H1 (cell line): ENCODE measurements at regions not wholly inside any gene's neighbourhood (a gene's known extent, or its start where the extent isn't known, plus 50 kb on each side); places are given as distances from the start of the nearest gene placed in this dataset.
"Not testable (repeated sequence)": the region's sequence is repeated elsewhere in the genome, so short reads cannot be mapped to it uniquely, and the experiment has no call there.

ENCODE experiments used
- CTCF ChIA-PET: fragments of 300-600 bp; sonication (Branson Sonifier 250); formaldehyde crosslinking; loops from one replicate; lab custom pipeline; 2021; ENCODE audit not compliant: partially characterized antibody; lab: Charles Lee
- POLR2A ChIA-PET: fragments of 300-600 bp; sonication (Branson Sonifier 250); formaldehyde crosslinking; loops from one replicate; lab custom pipeline; 2021; ENCODE audit warnings: inconsistent platforms; ENCODE audit not compliant: partially characterized antibody; lab: Charles Lee
- DNase-seq, 2 experiments: peaks; one replicate each; pipeline versions ENCODE4 v3.0.0 to v3.0.0-alpha.2; 2010 to 2022; ENCODE audit warnings: low spot score in 2 of 2, low read depth in 1 of 2, mixed read lengths in 1 of 2
- FAIRE-seq: peaks from 2 replicates; lab custom pipeline; 2011; peaks lifted over from hg19 to GRCh38; lab: Jason Lieb, UNC
- H2AFZ ChIP-seq: 2 replicates; pipeline ENCODE4 v1.8.1; 2012; ENCODE audit warnings: low read length, inconsistent platforms
- H2AK5ac ChIP-seq: 2 replicates; pipeline ENCODE4 v1.6.1; 2013; ENCODE audit warnings: low read depth, low read length
- H2BK120ac ChIP-seq: replicated peaks from 2 replicates; pipeline ENCODE3; 2013; ENCODE audit warnings: low read depth, low read length, inconsistent platforms
- H2BK12ac ChIP-seq: 2 replicates; pipeline ENCODE4 v1.6.1; 2013; ENCODE audit warnings: low read depth, low read length
- H2BK15ac ChIP-seq: 2 replicates; pipeline ENCODE4 v1.6.1; 2013; ENCODE audit warnings: low read length
- H2BK20ac ChIP-seq: 2 replicates; pipeline ENCODE4 v1.6.1; 2013; ENCODE audit warnings: low read length
- H2BK5ac ChIP-seq: 2 replicates; pipeline ENCODE4 v1.6.1; 2013; ENCODE audit warnings: low read depth, low read length
- H3K14ac ChIP-seq: 2 replicates; pipeline ENCODE4 v1.6.1; 2013; ENCODE audit warnings: inconsistent platforms; ENCODE audit not compliant: insufficient read length
- H3K18ac ChIP-seq: 2 replicates; pipeline ENCODE4 v1.6.1; 2013; ENCODE audit warnings: low read length; ENCODE audit errors: extremely low read depth
- H3K23ac ChIP-seq: 2 replicates; pipeline ENCODE4 v1.6.1; 2013; ENCODE audit warnings: inconsistent platforms; ENCODE audit not compliant: insufficient read length
- H3K23me2 ChIP-seq: 2 replicates; pipeline ENCODE4 v1.6.1; 2013; ENCODE audit warnings: low read depth, low read length
- H3K27ac ChIP-seq: 2 replicates; pipeline ENCODE4 v1.6.1; 2011; ENCODE audit warnings: low read depth, low read length, inconsistent platforms
- H3K27me3 ChIP-seq, 4 experiments: replicated peaks in 1 of 4; 1 replicate in 1 of 4; 2 replicates in 3 of 4; pipeline versions ENCODE4 v1.6.1 to v1.8.1; 2011 to 2013; ENCODE audit warnings: low read length in 3 of 4, mild to moderate bottlenecking in 3 of 4, inconsistent platforms in 2 of 4, mixed read lengths in 2 of 4, moderate library complexity in 1 of 4; ENCODE audit not compliant: control insufficient read depth in 3 of 4, insufficient read depth in 3 of 4; ENCODE audit errors: extremely low read depth in 1 of 4
- H3K36me3 ChIP-seq, 4 experiments: 2 replicates each; pipeline versions ENCODE4 v1.6.1 to v1.8.1; 2011 to 2013; ENCODE audit warnings: mild to moderate bottlenecking in 4 of 4, low read length in 3 of 4, moderate library complexity in 2 of 4, control low read depth in 1 of 4, inconsistent platforms in 1 of 4; ENCODE audit not compliant: insufficient read depth in 4 of 4, control insufficient read depth in 2 of 4
- H3K4ac ChIP-seq: replicated peaks from 2 replicates; pipeline ENCODE3; 2013; ENCODE audit warnings: low read length, low read depth, mixed read lengths, inconsistent platforms; ENCODE audit not compliant: insufficient read length
- H3K4me1 ChIP-seq, 4 experiments: replicated peaks in 1 of 4; 1 replicate in 1 of 4; 2 replicates in 3 of 4; pipeline versions ENCODE4 v1.6.1 to v1.8.1; 2011 to 2013; ENCODE audit warnings: low read length in 3 of 4, inconsistent platforms in 2 of 4, mixed read lengths in 1 of 4; ENCODE audit not compliant: insufficient read depth in 4 of 4, control insufficient read depth in 3 of 4
- H3K4me2 ChIP-seq, 2 experiments: 2 replicates each; pipeline versions ENCODE4 v1.6.1 to v1.8.1; 2011 to 2013; ENCODE audit warnings: low read depth in 2 of 2, low read length in 2 of 2, control low read depth in 1 of 2, inconsistent platforms in 1 of 2, mild to moderate bottlenecking in 1 of 2; ENCODE audit not compliant: insufficient read depth in 1 of 2
- H3K4me3 ChIP-seq, 4 experiments: fragments of 200-600, 300-600 bp in 1 of 4; sonication (generic), shearing (Covaris generic), sonication (Bioruptor Twin) in 1 of 4; 2 replicates each; pipeline versions ENCODE4 v1.5.1 to v1.8.1; 2011 to 2016; ENCODE audit warnings: low read length in 4 of 4, low read depth in 3 of 4, control low read depth in 2 of 4, inconsistent platforms in 2 of 4, mild to moderate bottlenecking in 2 of 4, mixed read lengths in 1 of 4, moderate library complexity in 1 of 4; ENCODE audit not compliant: insufficient read depth in 2 of 4; ENCODE audit errors: extremely low read depth in 1 of 4
- H3K56ac ChIP-seq: replicated peaks from 2 replicates; pipeline ENCODE3; 2013; ENCODE audit warnings: low read depth, mild to moderate bottlenecking, mixed read lengths, low read length, inconsistent platforms; ENCODE audit not compliant: insufficient read length
- H3K79me1 ChIP-seq: 2 replicates; pipeline ENCODE4 v1.6.1; 2013; ENCODE audit warnings: low read depth, low read length, control low read depth
- H3K79me2 ChIP-seq, 2 experiments: 2 replicates each; pipeline versions ENCODE4 v1.6.1 to v1.8.1; 2012 to 2013; ENCODE audit warnings: low read length in 2 of 2, mild to moderate bottlenecking in 2 of 2, inconsistent platforms in 1 of 2; ENCODE audit not compliant: insufficient read depth in 2 of 2, control insufficient read depth in 1 of 2
- H3K9ac ChIP-seq, 4 experiments: replicated peaks in 1 of 4; 1 replicate in 1 of 4; 2 replicates in 3 of 4; pipeline versions ENCODE4 v1.6.1 to v1.8.1; 2011 to 2013; ENCODE audit warnings: low read depth in 3 of 4, low read length in 3 of 4, control low read depth in 2 of 4, mild to moderate bottlenecking in 2 of 4, moderate library complexity in 2 of 4, inconsistent platforms in 1 of 4; ENCODE audit errors: extremely low read depth in 1 of 4
- H3K9me3 ChIP-seq, 2 experiments: 2 replicates each; pipeline versions ENCODE4 v1.6.1 to v1.8.1; 2012 to 2013; ENCODE audit warnings: mild to moderate bottlenecking in 2 of 2, moderate library complexity in 2 of 2, control low read depth in 1 of 2, inconsistent platforms in 1 of 2, low read depth in 1 of 2, low read length in 1 of 2, mixed read lengths in 1 of 2; ENCODE audit not compliant: insufficient read depth in 2 of 2
- H4K20me1 ChIP-seq, 2 experiments: replicated peaks in 1 of 2; 2 replicates each; pipeline versions ENCODE3 to v1.8.1; 2011 to 2013; ENCODE audit warnings: inconsistent platforms in 2 of 2, low read length in 2 of 2, mild to moderate bottlenecking in 1 of 2; ENCODE audit not compliant: insufficient read depth in 2 of 2, control insufficient read depth in 1 of 2
- H4K5ac ChIP-seq: 2 replicates; pipeline ENCODE4 v1.6.1; 2013; ENCODE audit warnings: low read length, low read depth, mixed read lengths, inconsistent platforms; ENCODE audit not compliant: insufficient read length
- H4K8ac ChIP-seq: 2 replicates; pipeline ENCODE4 v1.8.0; 2013; ENCODE audit warnings: mild to moderate bottlenecking, moderate library complexity, low read length, inconsistent platforms; ENCODE audit not compliant: insufficient read depth; ENCODE audit errors: extremely low read depth
- H4K91ac ChIP-seq: replicated peaks from 2 replicates; pipeline ENCODE3; 2013; ENCODE audit warnings: low read length, mixed read lengths, inconsistent platforms; ENCODE audit not compliant: insufficient read length
- BACH1 ChIP-seq: IDR thresholded peaks from 2 replicates; pipeline ENCODE4 v1.6.1; 2012; ENCODE audit warnings: low read length, improper control_type of control experiment
- CBX8 ChIP-seq: fragments of 300-800, 300-1000 bp; sonication (generic); IDR thresholded peaks from 2 replicates; pipeline ENCODE4 v1.7.1; 2016; ENCODE audit warnings: low read depth, low read length, borderline replicate concordance
- WGBS, 2 experiments: shearing (Covaris generic) in 1 of 2; methylation state at CpG; one replicate each; pipeline versions ENCODE4 v1.1.6 to v1.1.7; 2013 to 2015; ENCODE audit warnings: low lambda C conversion rate in 2 of 2, mixed read lengths in 2 of 2, inconsistent platforms in 1 of 2, low coverage in 1 of 2, missing lambda C conversion rate in 1 of 2; ENCODE audit not compliant: insufficient replicate concordance in 2 of 2, insufficient coverage in 1 of 2, insufficient read length in 1 of 2; ENCODE audit errors: extremely low coverage in 1 of 2, missing lambda C conversion rate in 1 of 2; 5-methylcytosine and 5-hydroxymethylcytosine counted together

GRCh38 chr20:48120120-48120519 lies 334.8 kb upstream of the SULF2 start (continued):
- TF ChIP-seq CBX8 (no peak), BACH1 (no peak)
- TF ChIP-seq, all 59 proteins: peak for 0

DNA sequence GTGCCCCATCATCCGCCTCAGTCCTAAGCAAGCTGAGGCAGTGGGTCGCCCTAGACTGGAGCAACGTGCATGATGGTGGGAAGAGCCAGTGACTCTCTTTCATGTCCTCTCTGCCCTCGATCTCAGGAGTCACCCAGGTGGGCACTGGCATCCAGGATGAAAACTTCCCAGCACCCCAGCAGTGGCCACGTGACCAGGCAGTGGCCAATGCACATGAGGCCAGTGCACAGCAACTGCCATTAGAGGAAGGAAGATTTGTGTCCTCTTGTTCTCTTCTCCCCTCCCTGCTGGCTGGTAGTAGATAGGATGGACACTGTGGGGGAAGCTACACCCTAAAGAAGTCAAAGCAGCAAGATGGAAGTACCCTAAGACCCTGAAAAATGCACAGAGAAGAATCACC lies 334.1 kb upstream of the SULF2 start:
- H2AK5ac ChIP-seq, H2AFZ ChIP-seq, H3K79me2 ChIP-seq, H3K56ac ChIP-seq, H2BK15ac ChIP-seq, H3K18ac ChIP-seq, H3K23ac ChIP-seq, H4K91ac ChIP-seq, H3K79me1 ChIP-seq, H3K9ac ChIP-seq, H2BK20ac ChIP-seq, H3K4me2 ChIP-seq, H4K20me1 ChIP-seq, CTCF ChIA-PET, DNase-seq, H2BK5ac ChIP-seq, H2BK12ac ChIP-seq, H3K14ac ChIP-seq, H3K4ac ChIP-seq, H3K9me3 ChIP-seq, POLR2A ChIA-PET, H3K36me3 ChIP-seq, H3K4me1 ChIP-seq, H4K5ac ChIP-seq, H3K4me3 ChIP-seq, H4K8ac ChIP-seq, FAIRE-seq, H3K23me2 ChIP-seq, H3K27ac ChIP-seq, H3K27me3 ChIP-seq, H2BK120ac ChIP-seq: not testable (repeated sequence)
- 100% methylated on average over 3 of the region's 5 CpGs; no CpG with 5 or more reads in 1 of the 2 experiments for WGBS, 2 experiments
